Lower lobe of right lung (tissue), 2 donors: ENCODE measurements at regions not wholly inside any gene's neighbourhood (a gene's known extent, or its start where the extent isn't known, plus 50 kb on each side); places are given as distances from the start of the nearest gene placed in this dataset.

Experiments
- ATAC-seq, 2 donors: fragments of 200-7000 bp; cut with Tn5 transposase; one replicate each; pipeline ENCODE4 v1.9.1; 2020 to 2022; ENCODE audit warnings: mild to moderate bottlenecking in 2 of 2, moderate library complexity in 2 of 2
- DNase-seq: peaks from one replicate; pipeline ENCODE4 v3.0.0-alpha.2; 2020
- H3K27ac ChIP-seq: fragments of 200-600 bp; one replicate; pipeline ENCODE4 v1.8.0; 2022
- H3K27me3 ChIP-seq: fragments of 200-600 bp; one replicate; pipeline ENCODE4 v1.8.0; 2022; ENCODE audit warnings: low read depth
- H3K36me3 ChIP-seq: fragments of 200-600 bp; one replicate; pipeline ENCODE4 v1.8.0; 2022; ENCODE audit warnings: mild to moderate bottlenecking
- H3K4me1 ChIP-seq: fragments of 200-600 bp; one replicate; pipeline ENCODE4 v1.8.0; 2022
- H3K4me3 ChIP-seq: fragments of 200-600 bp; one replicate; pipeline ENCODE4 v1.8.0; 2022; ENCODE audit warnings: mild to moderate bottlenecking
- H3K9me3 ChIP-seq: fragments of 200-600 bp; one replicate; pipeline ENCODE4 v1.8.0; 2022
- intact Hi-C: fragments of 100-400 bp; cut with DNase I; formaldehyde crosslinking; loops from one replicate; pipeline ENCODE4 v1.11.0; 2022
- TF ChIP-seq, protein P1 (sequence below): fragments of 200-600 bp; IDR thresholded peaks from one replicate; pipeline ENCODE4 v1.8.0; 2022; ENCODE audit warnings: antibody characterized with exemption, mild to moderate bottlenecking
- donor health status: DM: no; HTN: yes; CAD: no; lungs with severe emphysema.

DNA sequence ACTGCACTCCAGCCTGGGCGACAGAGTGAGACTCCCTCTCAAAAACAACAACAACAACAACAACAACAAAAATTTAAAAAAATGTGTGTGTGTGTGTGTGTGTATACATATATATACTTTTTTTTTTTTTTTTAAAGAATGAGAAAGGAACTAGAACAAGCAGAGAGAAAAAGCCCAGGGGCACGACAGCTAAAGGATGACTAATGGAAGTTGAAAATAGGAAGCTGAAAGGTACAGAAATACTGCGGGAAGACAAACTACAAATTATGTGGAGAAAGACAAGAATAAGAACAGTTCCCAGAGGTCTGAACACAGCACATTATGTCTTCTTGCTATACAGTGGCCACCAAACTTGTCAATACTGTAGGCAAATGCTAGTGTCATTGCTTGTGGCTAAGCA, 141.9 kb upstream of the PRSS1 start:
- Histone ChIP-seq H3K4me1 (no peaks in the 10 kb centered on the region), H3K36me3 (no peaks in the 10 kb centered on the region), H3K9me3 (no peaks in the 10 kb centered on the region), H3K27me3 (no peaks in the 10 kb centered on the region), H3K27ac (no peak overlapping the region), H3K4me3 (no peak overlapping the region)
- intact Hi-C loops: no loop called here
- DNase-seq: no peak
- TF ChIP-seq, protein P1, sequence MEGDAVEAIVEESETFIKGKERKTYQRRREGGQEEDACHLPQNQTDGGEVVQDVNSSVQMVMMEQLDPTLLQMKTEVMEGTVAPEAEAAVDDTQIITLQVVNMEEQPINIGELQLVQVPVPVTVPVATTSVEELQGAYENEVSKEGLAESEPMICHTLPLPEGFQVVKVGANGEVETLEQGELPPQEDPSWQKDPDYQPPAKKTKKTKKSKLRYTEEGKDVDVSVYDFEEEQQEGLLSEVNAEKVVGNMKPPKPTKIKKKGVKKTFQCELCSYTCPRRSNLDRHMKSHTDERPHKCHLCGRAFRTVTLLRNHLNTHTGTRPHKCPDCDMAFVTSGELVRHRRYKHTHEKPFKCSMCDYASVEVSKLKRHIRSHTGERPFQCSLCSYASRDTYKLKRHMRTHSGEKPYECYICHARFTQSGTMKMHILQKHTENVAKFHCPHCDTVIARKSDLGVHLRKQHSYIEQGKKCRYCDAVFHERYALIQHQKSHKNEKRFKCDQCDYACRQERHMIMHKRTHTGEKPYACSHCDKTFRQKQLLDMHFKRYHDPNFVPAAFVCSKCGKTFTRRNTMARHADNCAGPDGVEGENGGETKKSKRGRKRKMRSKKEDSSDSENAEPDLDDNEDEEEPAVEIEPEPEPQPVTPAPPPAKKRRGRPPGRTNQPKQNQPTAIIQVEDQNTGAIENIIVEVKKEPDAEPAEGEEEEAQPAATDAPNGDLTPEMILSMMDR: no peak
- ATAC-seq: no peak

DNA sequence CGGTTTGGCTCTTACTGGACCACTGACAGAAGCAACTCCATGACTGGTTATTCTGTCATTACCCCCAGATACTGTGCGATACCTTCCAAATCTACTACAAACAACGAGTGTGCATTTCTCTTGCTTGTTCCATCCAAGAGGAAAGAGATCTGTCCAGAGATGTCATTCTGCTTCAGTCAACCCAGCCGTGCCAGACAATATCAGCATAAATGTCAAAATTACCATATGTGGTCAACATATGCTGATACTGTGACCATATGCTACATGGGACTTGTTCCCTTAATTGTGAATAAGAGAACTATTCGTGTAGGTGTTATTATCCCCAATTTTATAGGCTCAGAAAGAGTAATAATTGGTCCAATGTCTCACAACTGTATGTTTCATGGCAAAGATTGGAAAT, 143.2 kb upstream of the PRSS1 start:
- Histone ChIP-seq H3K27me3 (no peaks in the 10 kb centered on the region), H3K9me3 (no peaks in the 10 kb centered on the region), H3K4me1 (no peaks in the 10 kb centered on the region), H3K27ac (no peak overlapping the region), H3K36me3 (no peaks in the 10 kb centered on the region), H3K4me3 (no peak overlapping the region)
- ATAC-seq (no peak), DNase-seq (no peak)
- intact Hi-C loops: no loop called here
- TF ChIP-seq, protein P1: no peak

DNA sequence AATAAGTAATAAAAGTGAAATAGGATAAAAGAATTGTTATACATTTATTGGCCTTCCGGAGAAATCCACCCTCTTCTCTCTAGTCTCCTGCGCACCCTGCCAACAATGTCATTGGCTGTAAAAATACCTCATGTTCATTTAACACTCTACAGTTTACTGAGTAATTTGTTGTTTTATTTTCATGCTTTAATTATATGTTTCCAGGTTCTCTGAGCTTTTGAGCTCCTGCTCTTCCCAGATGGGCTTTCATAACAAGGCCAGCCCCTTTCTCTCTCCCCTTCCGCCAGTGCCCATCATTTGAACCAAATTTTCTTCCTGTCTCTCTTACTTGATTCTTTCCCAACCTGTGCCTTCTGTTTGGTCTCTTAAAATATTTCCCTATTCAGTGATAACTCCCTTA, 144.6 kb upstream of the PRSS1 start:
- Histone ChIP-seq H3K27ac (no peak overlapping the region), H3K4me1 (no peaks in the 10 kb centered on the region), H3K4me3 (no peak overlapping the region), H3K36me3 (no peaks in the 10 kb centered on the region), H3K9me3 (no peaks in the 10 kb centered on the region), H3K27me3 (no peaks in the 10 kb centered on the region)
- ATAC-seq (no peak), DNase-seq (no peak)
- intact Hi-C loops: no loop called here
- TF ChIP-seq, protein P1: no peak

DNA sequence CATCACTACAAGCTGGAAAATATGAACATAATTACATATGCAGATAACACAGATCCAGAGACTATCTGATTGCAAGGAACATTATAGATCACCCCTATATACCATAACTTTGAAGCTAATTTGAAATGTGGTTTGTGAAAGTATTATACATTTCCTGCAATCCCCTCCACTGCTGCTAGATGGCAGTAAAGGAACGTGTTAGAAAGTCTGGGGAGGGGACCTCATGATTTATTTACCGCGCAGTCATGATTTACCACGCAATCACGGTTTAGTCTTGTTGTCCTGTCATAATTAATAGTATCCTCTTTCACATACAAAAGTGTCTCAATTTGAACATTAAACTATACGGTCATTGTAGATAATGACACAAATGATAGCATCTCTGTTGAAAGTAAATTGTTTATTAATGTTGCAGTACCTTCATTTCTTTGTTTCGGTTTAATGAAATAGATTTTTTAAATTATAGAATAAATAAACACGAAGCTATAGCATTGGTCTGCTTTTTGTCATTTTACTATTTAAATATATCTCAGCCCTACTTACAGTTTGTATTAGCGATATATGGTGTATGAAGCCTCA, 145.3 kb upstream of the PRSS1 start:
- no peaks in the 10 kb centered on the region for H3K9me3 ChIP-seq
- ATAC-seq: no peak
- H3K27ac ChIP-seq: no peak overlapping the region
- no peaks in the 10 kb centered on the region for H3K36me3 ChIP-seq
- H3K4me3 ChIP-seq: no peak overlapping the region
- TF ChIP-seq, protein P1: peak; percentile 67
- H3K4me1 ChIP-seq: no peaks in the 10 kb centered on the region
- DNase-seq: no peak
- intact Hi-C loops: no loop called here
- no peaks in the 10 kb centered on the region for H3K27me3 ChIP-seq

DNA sequence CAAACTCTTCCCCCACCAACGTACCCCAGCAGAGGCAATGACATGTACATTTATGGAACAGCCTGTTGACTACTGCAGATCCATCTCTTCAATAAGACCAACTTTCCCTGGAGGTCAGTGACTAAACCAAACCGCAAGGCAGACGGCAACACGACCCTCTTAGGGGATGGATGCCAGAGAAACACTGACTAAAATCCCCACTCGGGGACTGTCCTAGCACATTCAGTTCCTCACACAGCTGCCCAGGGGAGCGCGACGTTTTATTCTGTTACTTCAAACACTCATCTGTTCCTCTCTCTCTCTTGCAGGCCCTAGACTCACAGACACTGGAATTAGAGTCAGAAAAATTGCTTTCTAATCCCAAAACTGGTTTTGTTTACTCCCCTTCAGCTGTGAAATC, 146.5 kb upstream of the PRSS1 start:
- ATAC-seq (no peak), DNase-seq (no peak)
- no peaks in the 10 kb centered on the region for H3K36me3 ChIP-seq
- TF ChIP-seq, protein P1: no peak
- no peak overlapping the region for H3K27ac ChIP-seq
- H3K27me3 ChIP-seq: no peaks in the 10 kb centered on the region
- no peaks in the 10 kb centered on the region for H3K4me1 ChIP-seq
- no peak overlapping the region for H3K4me3 ChIP-seq
- intact Hi-C loops: no loop called here
- no peaks in the 10 kb centered on the region for H3K9me3 ChIP-seq

DNA sequence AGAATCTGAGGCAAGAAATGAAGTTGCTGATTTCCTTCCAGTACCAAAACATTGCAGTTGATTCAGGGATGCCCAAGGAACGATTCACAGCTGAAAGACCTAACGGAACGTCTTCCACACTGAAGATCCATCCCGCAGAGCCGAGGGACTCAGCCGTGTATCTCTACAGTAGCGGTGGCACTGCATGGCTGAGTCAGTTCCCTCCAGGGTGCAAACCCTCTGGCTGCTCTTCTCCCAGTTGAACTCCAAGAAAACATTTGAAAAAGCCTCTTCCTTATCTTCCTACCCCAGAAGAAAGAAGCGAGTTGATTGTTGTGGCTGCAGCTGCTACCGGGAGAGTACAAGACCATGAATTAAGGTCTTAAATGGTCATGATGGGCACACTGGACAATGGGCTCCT, 147.1 kb upstream of the PRSS1 start:
- intact Hi-C loops: no loop called here
- Histone ChIP-seq H3K4me3 (no peak overlapping the region), H3K27ac (no peak overlapping the region), H3K9me3 (no peaks in the 10 kb centered on the region), H3K27me3 (no peaks in the 10 kb centered on the region), H3K36me3 (no peaks in the 10 kb centered on the region), H3K4me1 (no peaks in the 10 kb centered on the region)
- no peak for DNase-seq
- TF ChIP-seq, protein P1: no peak
- no peak for ATAC-seq
